GM23248 (cell line): ENCODE measurements at regions not wholly inside any gene's neighbourhood (a gene's known extent, or its start where the extent isn't known, plus 50 kb on each side); places are given as distances from the start of the nearest gene placed in this dataset.

Experiments
- EZH2 ChIP-seq: fragments of 200-600 bp; sonication (generic); IDR thresholded peaks from 2 replicates; pipeline ENCODE4 v1.6.1; 2018; ENCODE audit warnings: antibody characterized with exemption, mild to moderate bottlenecking; ENCODE audit not compliant: insufficient read depth, poor library complexity, severe bottlenecking
- EZH2phosphoT487 ChIP-seq: fragments of 200-600 bp; sonication (generic); IDR thresholded peaks from 2 replicates; pipeline ENCODE4 v1.6.1; 2018; ENCODE audit warnings: antibody characterized with exemption, moderate library complexity, mild to moderate bottlenecking, low read depth; ENCODE audit not compliant: insufficient read depth

DNA sequence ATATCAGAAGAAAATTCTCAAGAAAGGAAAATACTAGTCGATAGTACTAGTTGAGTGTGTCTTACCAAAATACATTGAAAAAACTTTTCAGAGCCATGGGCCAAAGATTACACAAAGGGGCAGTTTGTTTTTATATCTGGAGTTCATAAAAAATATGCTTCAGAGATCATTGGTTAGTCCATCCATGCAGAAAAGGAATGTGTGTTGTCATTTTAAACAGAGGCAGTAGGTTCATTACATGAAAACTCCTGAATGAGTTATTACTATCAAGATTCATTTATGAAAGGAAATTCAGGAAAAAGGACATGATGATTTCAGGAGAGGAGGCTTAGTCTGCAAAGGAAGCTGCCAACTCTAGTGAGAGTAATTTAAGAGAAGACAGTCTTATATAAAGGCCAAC lies 354.8 kb downstream of the AEBP2 start:
- no peak for TF ChIP-seq EZH2
- no peak for TF ChIP-seq EZH2phosphoT487
